Activated CD4-positive, CD25-positive, alpha-beta regulatory T cell treated with anti-CD3 and anti-CD28 coated beads, Interleukin-2, amount 50 U/mL, for 72 hours (primary cell): ENCODE measurements at regions not wholly inside any gene's neighbourhood (a gene's known extent, or its start where the extent isn't known, plus 50 kb on each side); places are given as distances from the start of the nearest gene placed in this dataset.

Experiments
- DNase-seq: peaks from one replicate; pipeline ENCODE4 v3.0.0; 2021

DNA sequence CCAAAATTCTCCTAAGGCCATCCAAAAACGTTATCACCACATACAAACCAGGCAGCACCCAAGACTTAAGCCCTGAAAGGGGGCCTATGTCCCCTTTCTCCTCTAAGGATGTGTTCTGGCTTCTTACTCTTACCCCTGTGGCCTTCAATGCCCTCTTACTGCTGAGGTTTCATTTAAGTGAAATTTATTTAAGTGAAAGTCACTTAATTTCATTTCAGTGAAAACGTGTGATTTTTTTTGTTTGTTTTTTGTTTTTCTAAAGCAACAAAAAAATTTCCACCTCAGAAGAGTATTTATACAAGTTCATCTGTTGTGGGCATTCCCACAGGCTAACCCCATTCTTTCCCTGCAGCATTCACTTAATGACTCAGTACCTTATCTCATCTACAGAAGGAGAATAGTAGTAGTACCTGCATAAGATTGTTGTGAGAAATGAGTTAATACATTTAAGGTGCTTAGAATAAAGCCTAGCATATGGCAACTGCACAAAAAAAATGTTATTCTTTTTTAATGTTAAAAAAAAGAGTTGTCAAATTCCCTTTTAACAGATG lies 220.6 kb downstream of the CHRM3 start:
- no peak for DNase-seq

DNA sequence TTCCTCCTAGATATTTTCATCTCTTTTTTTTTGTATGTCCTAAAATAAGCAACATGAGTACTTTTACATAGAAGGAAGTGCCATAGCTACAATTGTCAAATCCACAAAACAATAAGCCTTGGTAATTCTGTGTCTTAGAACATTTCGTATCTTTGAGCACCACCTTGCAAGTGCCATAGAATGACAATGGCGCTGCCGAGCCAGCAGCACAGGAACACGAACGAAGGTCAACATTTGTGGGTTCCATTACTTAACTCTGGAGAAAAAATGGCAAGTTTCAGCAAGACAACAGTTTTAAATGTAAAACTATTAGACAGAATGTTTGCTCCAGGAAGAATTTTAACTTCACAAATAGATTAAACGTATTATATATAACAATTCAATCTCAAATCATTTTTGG lies 222.1 kb downstream of the CHRM3 start:
- no peak for DNase-seq

GRCh38 chr1:239612379-239612778 lies 226.0 kb downstream of the CHRM3 start:
- no peak for DNase-seq

DNA sequence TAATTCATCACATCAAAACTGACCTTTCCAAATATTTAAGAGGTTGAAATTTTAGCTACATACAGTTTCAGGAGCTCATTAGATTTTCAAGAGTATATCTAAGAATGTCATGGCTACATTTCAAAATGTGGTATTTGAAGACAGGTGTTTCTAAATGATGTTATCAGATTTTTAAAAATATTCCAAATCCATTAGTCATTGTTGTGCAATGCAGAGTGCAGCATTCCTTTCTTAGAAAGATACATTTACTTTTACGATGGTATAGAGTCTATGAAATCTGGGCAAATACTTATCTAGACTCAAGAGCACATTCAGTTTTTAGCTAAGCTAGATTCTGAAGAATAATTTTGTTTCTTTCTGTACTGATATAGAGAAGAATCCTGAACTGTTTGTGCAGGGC lies 230.3 kb downstream of the CHRM3 start:
- no peak for DNase-seq

GRCh38 chr1:239617259-239617658 lies 230.9 kb downstream of the CHRM3 start:
- DNase-seq, result no peak

GRCh38 chr1:239617731-239618130 lies 231.4 kb downstream of the CHRM3 start:
- DNase-seq, result no peak

- DNase-seq, result no peak
Observed at GRCh38 chr1:239619190-239619589, 232.8 kb downstream of the CHRM3 start.

DNA sequence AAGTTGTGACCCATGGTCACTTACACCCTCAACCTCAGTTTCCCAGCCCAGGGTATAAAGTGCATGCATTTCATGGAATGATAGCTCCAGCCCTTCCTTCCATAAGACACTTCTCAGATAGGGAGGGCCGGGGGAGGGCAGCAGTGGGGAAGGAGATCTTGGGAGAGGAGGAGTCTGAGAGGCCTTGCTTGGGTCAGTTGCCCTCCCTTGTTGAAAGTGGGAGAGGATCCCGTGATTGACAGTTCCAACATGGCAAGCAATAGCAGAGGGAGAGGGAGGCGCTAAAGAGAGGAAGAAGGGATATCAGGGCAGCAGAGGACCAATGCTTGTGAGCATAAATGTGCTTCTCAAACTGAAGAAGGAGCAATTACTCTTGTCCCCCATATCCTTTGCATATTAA lies 244.4 kb downstream of the CHRM3 start:
- no peak for DNase-seq

DNA sequence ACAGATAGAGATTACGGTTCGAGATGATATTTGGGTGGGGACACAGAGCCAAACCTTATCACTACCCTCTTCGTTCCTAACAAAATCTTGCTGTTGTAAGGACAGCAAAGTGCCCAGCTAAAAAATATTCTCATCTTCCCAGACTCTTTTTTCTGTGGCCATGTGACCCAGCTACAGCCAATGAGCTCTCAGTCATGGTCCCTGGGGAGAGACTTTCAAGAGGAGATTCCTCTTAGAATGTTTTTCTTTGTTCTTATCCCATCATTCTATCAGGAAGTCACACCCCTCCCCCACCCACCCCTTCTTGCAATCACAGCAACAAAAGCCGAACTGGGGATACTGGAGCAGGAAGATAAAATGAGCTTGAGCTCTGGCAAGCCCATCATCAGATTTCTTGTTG lies 247.1 kb downstream of the CHRM3 start:
- DNase-seq, result no peak

DNA sequence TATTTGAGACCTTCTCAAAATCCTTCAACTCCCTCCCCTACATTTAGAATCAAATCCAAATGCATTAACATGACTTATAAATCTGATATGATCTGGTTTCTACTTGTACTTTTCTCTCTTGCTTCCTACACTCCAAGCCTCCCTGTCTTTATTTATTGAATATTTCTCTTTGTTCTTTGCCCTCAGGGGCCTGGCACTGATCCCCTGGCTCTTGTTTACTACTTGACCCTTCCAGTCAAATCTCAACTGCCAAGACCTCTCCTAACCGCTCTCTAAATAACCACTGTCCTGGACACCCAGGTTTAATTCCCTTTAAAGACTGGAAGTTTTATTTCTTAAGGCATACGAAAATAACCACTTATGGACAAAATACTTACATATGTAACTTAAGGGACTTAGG lies 248.9 kb downstream of the CHRM3 start:
- DNase-seq, result no peak

DNA sequence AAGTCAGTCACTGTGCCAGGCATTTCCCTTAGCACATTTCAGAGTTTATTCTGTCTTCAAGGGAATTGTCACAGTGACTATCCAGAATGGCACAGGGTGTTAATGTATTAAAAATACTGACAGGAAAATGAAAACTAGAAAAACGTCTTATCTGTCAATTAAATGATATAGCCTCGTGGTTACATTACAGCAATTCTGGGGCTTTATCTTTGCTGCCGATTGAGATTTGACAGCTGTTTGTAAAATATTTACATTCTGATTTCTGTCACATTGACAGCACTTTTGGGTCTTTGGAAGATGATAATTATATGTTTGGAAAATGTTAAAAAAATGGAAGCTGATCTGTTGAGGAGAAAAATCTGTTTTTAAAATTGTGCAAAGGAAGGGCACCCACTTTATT lies 250.0 kb downstream of the CHRM3 start:
- no peak for DNase-seq

GRCh38 chr1:239644604-239645003 lies 258.2 kb downstream of the CHRM3 start:
- DNase-seq, result no peak

GRCh38 chr1:239647045-239647444 lies 260.7 kb downstream of the CHRM3 start:
- no peak for DNase-seq

DNA sequence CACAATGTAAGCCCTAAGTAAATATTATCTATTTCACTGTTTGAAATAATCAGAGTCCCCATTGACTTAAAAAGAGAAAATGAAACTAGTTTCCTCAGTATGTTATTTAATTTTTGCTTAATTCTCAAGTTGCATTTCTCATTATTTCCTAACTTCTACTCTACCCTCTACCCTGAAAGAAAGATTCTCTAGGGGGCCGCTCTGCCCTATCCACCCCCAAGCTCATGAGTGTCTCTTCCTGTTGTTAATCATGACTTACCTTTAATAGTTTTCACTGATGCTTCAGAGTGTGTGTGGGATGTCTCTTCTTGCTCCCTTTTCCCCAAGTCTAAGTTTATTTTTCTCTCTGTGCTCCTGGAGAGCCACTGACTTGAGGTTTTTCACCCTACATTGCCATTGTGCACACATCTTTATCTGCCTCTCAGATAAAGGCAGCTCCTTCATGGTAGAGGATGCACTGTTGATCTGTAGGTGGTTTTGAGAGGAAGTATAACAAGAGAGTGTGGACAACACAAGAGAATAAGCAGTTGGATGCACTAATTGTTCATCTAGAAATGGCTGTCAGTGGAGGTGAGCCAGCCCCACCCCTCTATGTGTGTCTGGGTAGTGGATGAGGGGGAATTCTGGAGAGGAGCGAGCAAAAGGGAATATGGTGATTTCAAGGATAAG lies 261.7 kb downstream of the CHRM3 start:
- DNase-seq, result no peak

DNA sequence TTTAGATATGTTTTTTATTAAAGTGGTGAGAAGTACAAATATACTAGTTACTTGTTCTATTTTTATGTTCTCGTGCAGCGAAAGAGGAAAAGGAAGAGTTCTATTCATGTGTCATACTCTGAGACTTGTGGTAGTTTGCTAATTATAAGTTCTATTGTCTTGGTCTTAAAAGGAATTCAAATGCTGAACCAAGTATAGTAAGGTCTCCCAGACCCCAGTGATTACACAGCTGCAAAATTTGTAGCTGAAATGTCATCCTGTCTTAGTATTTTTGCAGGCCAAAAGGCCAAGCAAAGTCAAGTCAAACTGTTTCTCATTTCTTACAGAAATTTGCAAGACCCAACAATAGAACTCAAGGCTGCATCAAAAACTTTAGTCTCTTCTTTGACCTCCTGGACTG lies 268.7 kb downstream of the CHRM3 start:
- DNase-seq, result no peak

DNA sequence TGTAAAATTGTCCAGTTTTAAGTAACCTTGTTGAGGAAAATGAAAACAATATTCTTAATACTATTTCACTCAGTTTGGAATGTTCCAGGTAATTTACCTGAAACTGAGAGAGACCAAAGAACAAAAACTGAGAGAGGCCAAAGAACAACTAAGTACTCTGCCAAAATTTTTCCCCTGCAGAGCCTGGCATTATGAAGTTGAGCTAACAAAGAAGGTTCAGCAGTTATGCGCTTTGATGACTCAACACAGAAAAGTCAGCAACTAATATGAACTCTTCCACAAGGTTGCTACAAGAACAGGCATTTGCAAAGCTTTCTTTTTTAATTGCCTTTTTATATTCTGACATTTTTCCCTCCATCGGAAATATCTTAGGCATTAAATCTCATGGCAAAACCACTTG lies 270.9 kb downstream of the CHRM3 start:
- no peak for DNase-seq

DNA sequence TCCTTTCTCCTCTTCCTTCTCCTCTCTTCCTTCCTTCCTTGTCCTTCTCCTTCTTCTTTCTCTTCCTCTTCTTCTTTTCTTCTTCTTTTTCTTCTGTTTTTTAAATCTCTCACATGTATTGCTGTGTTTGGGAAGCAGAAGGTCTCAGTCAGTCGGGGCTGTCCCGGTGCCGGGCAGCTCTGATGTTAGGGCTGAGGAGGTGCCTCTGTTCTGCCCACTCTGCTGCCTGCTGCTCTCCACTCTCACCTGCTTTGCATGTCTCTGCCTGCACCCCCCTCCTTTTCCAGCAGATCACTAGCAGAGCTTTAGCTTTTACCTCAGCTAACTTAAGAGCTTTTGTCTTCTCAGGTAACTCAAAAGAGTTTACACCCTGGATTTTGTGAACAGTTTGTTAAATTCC lies 276.6 kb downstream of the CHRM3 start:
- no peak for DNase-seq

DNA sequence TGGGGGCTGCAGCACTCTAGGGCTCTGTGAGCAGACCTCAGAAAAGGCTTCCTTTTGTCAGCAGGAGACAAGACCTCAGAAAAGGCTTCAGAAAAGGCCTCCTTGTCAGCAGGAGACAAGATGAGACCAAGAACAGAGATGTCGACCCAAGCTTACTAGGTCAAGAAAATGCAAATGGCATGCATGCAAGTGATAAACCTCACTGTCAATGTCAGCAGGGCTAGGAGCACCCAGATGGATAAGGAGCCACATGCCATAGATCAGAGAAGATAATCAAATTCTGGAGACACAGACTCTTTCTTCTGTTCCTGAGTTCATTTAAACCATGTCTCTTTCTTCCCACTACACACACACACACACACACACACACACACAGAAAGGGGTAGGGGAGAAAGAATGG lies 285.9 kb downstream of the CHRM3 start:
- DNase-seq, result no peak

DNA sequence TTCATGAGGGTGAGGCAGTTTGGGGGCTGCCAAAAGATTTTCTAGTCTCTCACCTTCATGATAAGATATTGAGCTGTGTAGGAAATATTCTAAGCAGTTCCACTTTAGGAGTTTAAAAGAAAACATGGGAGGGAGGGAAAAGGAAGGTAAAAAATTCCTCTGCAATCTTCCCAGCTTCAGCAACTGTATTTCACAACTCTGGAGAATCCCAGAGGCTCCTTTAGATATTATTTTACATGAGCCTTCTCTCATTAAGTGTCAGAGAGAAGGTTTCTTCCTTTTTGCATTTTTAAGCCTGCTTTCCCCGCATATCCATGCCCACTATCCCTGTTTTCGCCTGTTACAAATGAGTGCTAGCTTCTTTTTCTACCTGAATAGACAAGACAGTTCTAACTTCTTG lies 289.4 kb downstream of the CHRM3 start:
- no peak for DNase-seq

GRCh38 chr1:239676522-239677273 lies 290.3 kb downstream of the CHRM3 start:
- no peak for DNase-seq

GRCh38 chr1:239677362-239677761 lies 291.0 kb downstream of the CHRM3 start:
- DNase-seq, result no peak

DNA sequence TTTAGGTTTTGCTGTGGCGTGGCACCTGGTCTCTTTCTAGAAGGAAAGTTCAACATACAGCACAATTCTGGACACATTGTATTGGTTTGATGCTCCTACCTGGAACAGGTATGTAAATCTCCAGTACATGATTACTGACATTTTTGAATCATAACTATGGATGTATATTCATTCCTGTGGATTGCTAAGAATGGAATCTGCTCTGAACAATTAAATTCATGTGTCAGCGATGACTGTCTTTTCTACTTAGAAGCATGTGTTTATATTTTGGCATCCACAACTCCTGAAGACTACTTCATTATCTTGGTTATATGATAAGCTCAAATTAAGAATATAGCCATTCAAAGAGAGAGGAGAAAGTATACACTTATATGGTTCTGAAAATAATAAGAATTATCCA lies 291.8 kb downstream of the CHRM3 start:
- DNase-seq, result no peak

DNA sequence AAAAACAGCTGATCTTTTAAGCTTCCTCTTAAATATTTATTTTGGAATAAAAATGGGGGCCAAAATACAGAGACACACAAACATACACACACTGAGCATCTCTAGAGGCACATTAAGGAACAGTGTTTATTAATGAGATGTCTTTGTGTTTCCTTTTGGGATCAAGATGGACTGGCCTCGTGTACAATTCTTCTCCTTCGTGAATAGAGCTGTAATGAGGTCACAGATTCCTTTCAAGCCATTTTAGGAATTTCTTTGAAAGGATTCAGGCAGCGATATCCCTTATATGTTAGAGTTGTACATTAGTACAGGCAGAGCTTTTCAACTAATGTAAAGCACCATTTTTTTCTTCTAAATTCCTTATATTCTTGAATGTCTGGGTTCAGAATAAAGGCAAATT lies 295.7 kb downstream of the CHRM3 start:
- no peak for DNase-seq

DNA sequence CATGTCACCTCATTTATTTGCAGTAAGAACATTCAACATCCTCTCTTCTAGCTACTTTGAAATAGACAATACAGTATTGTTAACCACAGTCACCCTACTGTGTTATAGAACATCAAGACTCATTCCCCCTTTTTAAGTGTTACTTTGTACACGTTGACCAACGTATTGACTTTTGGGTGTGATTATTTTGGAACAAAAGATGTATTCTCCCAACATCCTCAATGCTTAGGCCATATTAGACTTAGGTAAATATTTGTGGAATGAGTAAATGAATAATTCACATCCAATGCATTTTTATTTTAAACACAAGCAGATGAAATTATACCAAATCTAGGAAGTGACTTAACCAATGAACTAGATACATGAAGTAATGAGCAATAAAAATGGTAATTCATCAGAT lies 296.6 kb downstream of the CHRM3 start:
- DNase-seq, result no peak

GRCh38 chr1:239686386-239686785 lies 300.0 kb downstream of the CHRM3 start:
- DNase-seq, result no peak
